ENCODE measurements at regions not wholly inside any gene's neighbourhood (a gene's known extent, or its start where the extent isn't known, plus 50 kb on each side); places are given as distances from the start of the nearest gene placed in this dataset.
"Not testable (repeated sequence)": the region's sequence is repeated elsewhere in the genome, so short reads cannot be mapped to it uniquely, and the experiment has no call there.

DNA sequence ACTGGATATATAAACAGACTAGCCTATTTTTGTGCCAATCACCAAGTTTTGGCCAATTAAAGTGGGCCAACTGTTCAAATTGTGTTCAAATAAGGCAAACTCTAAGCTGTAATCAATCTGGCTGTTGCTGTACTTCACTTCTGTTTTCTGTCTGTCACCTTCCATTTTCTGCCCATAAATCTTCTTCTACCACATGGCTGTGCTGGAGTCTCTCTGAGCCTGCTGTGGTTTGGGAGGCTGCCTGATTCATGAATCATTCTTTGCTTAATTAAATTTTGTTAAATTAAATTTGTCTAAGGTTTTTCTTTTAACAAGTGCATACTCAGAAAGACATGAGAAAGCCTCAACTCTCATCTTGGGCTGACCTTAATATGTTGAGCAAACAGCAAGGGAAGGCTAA is 172.6 kb upstream of the VIPR2 start:
- Histone ChIP-seq H3K4me1 (ENCODE audit: control insufficient read depth in 1 of 2, insufficient read depth in 2 of 2, low read length in 2 of 2) (no peaks in the 10 kb centered on the region), H3K27ac (ENCODE audit: low read depth, low read length) (no peak overlapping the region), H4K91ac (ENCODE audit: low read depth, low read length) (no peak overlapping the region), H2AK5ac (ENCODE audit: low read length) (no peak overlapping the region), H3K14ac (ENCODE audit: low read length) (no peak overlapping the region), H2BK5ac (ENCODE audit: low read depth, low read length, poor library complexity) (no peak overlapping the region), H2AFZ (ENCODE audit: insufficient read depth, low read length, poor library complexity) (no peak overlapping the region), H2BK120ac (ENCODE audit: insufficient read depth, low read length, poor library complexity) (no peak overlapping the region), H3K4me2 (ENCODE audit: low read length) (no peak overlapping the region), H3K18ac (ENCODE audit: low read length) (no peak overlapping the region), H3K9ac (ENCODE audit: low read length) (no peak overlapping the region), H4K8ac (ENCODE audit: low read depth, low read length) (no peak overlapping the region), H3K36me3 (ENCODE audit: control insufficient read depth in 1 of 2, insufficient read depth in 2 of 2, low read length in 2 of 2) (no peaks in the 10 kb centered on the region), H3K27me3 (ENCODE audit: insufficient read depth, low read length) (no peaks in the 10 kb centered on the region), H3K79me2 (ENCODE audit: control insufficient read depth, insufficient read depth, low read length, poor library complexity) (no peaks in the 10 kb centered on the region), H3K23ac (ENCODE audit: low read length) (no peak overlapping the region), H3K79me1 (ENCODE audit: low read length) (no peaks in the 10 kb centered on the region), H3K4me3 (ENCODE audit: low read depth, low read length) (no peak overlapping the region), H3K9me3 (ENCODE audit: insufficient read depth, low read depth, low read length) (peaks cover 7% of the 10 kb centered on the region), H4K12ac (ENCODE audit: low read depth, low read length) (no peak overlapping the region), H2BK12ac (ENCODE audit: low read length) (no peak overlapping the region), H3K4ac (ENCODE audit: low read depth, low read length) (no peak overlapping the region)
- no peak for DNase-seq

GRCh38 chr7:159311172-159311494 is 166.5 kb upstream of the VIPR2 start:
- Histone ChIP-seq H4K12ac (ENCODE audit: low read depth, low read length) (no peak overlapping the region), H4K8ac (ENCODE audit: low read depth, low read length) (no peak overlapping the region), H3K9me3 (ENCODE audit: insufficient read depth, low read depth, low read length) (peaks cover under 1% of the 10 kb centered on the region), H2AFZ (ENCODE audit: insufficient read depth, low read length, poor library complexity) (no peak overlapping the region), H3K36me3 (ENCODE audit: control insufficient read depth in 1 of 2, insufficient read depth in 2 of 2, low read length in 2 of 2) (no peaks in the 10 kb centered on the region), H2BK12ac (ENCODE audit: low read length) (no peak overlapping the region), H3K4me3 (ENCODE audit: low read depth, low read length) (no peak overlapping the region), H3K23ac (ENCODE audit: low read length) (no peak overlapping the region), H3K27ac (ENCODE audit: low read depth, low read length) (no peak overlapping the region), H3K27me3 (ENCODE audit: insufficient read depth, low read length) (no peaks in the 10 kb centered on the region), H2BK120ac (ENCODE audit: insufficient read depth, low read length, poor library complexity) (no peak overlapping the region), H3K4me1 (ENCODE audit: control insufficient read depth in 1 of 2, insufficient read depth in 2 of 2, low read length in 2 of 2) (no peaks in the 10 kb centered on the region), H3K18ac (ENCODE audit: low read length) (no peak overlapping the region), H3K4ac (ENCODE audit: low read depth, low read length) (no peak overlapping the region), H3K14ac (ENCODE audit: low read length) (no peak overlapping the region), H2BK5ac (ENCODE audit: low read depth, low read length, poor library complexity) (no peak overlapping the region), H3K9ac (ENCODE audit: low read length) (no peak overlapping the region), H3K79me2 (ENCODE audit: control insufficient read depth, insufficient read depth, low read length, poor library complexity) (no peaks in the 10 kb centered on the region), H3K4me2 (ENCODE audit: low read length) (no peak overlapping the region), H2AK5ac (ENCODE audit: low read length) (no peak overlapping the region), H3K79me1 (ENCODE audit: low read length) (no peaks in the 10 kb centered on the region), H4K91ac (ENCODE audit: low read depth, low read length) (peak overlapping the region; percentile 14)
- DNase-seq = no peak
- no CpG with 5 or more reads among the region's 1 CpG for WGBS (ENCODE audit: extremely low coverage, insufficient coverage, insufficient read length)

GRCh38 chr7:159310457-159311171 is 165.9 kb upstream of the VIPR2 start:
- Histone ChIP-seq H2BK5ac (ENCODE audit: low read depth, low read length, poor library complexity) (no peak overlapping the region), H3K27ac (ENCODE audit: low read depth, low read length) (no peak overlapping the region), H2BK12ac (ENCODE audit: low read length) (no peak overlapping the region), H2AK5ac (ENCODE audit: low read length) (no peak overlapping the region), H3K79me1 (ENCODE audit: low read length) (no peaks in the 10 kb centered on the region), H3K9me3 (ENCODE audit: insufficient read depth, low read depth, low read length) (peaks cover 3% of the 10 kb centered on the region), H3K9ac (ENCODE audit: low read length) (no peak overlapping the region), H2AFZ (ENCODE audit: insufficient read depth, low read length, poor library complexity) (no peak overlapping the region), H3K4me1 (ENCODE audit: control insufficient read depth in 1 of 2, insufficient read depth in 2 of 2, low read length in 2 of 2) (no peaks in the 10 kb centered on the region), H4K12ac (ENCODE audit: low read depth, low read length) (no peak overlapping the region), H4K91ac (ENCODE audit: low read depth, low read length) (peak overlapping the region; percentile 47), H4K8ac (ENCODE audit: low read depth, low read length) (no peak overlapping the region), H3K14ac (ENCODE audit: low read length) (no peak overlapping the region), H2BK120ac (ENCODE audit: insufficient read depth, low read length, poor library complexity) (peak overlapping the region; percentile 13), H3K4ac (ENCODE audit: low read depth, low read length) (no peak overlapping the region), H3K36me3 (ENCODE audit: control insufficient read depth in 1 of 2, insufficient read depth in 2 of 2, low read length in 2 of 2) (no peaks in the 10 kb centered on the region), H3K18ac (ENCODE audit: low read length) (no peak overlapping the region), H3K4me2 (ENCODE audit: low read length) (no peak overlapping the region), H3K27me3 (ENCODE audit: insufficient read depth, low read length) (no peaks in the 10 kb centered on the region), H3K79me2 (ENCODE audit: control insufficient read depth, insufficient read depth, low read length, poor library complexity) (no peaks in the 10 kb centered on the region), H3K4me3 (ENCODE audit: low read depth, low read length) (no peak overlapping the region), H3K23ac (ENCODE audit: low read length) (no peak overlapping the region)
- WGBS (ENCODE audit: extremely low coverage, insufficient coverage, insufficient read length) = no CpG with 5 or more reads among the region's 5 CpGs
- peak in 1 of 2 donors; percentile 22 for DNase-seq

DNA sequence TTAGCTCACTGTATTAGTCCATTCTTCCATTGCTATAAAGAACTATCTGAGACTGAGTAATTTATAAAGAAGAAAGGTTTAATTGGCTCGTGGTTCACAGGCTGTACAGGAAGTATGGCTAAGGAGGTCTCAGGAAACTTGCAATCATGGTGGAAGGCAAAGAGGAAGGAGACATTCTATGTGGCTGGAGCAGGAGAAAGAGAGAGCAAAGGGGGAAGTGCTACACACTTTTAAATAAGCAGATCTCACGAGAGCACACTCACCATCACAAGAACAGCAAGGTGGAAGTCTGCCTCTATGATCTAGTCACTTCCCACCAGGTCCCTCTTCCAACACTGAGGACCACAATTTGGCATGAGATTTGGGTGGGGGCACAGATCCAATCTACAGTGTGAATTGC is 164.5 kb upstream of the VIPR2 start:
- H3K23ac ChIP-seq (ENCODE audit: low read length); H2BK5ac ChIP-seq (ENCODE audit: low read depth, low read length, poor library complexity); H3K9ac ChIP-seq (ENCODE audit: low read length); H3K79me2 ChIP-seq (ENCODE audit: control insufficient read depth, insufficient read depth, low read length, poor library complexity); H3K79me1 ChIP-seq (ENCODE audit: low read length); H3K27me3 ChIP-seq (ENCODE audit: insufficient read depth, low read length); H3K14ac ChIP-seq (ENCODE audit: low read length); H2BK12ac ChIP-seq (ENCODE audit: low read length); H4K8ac ChIP-seq (ENCODE audit: low read depth, low read length); H3K27ac ChIP-seq (ENCODE audit: low read depth, low read length); H3K4me1 ChIP-seq (ENCODE audit: control insufficient read depth in 1 of 2, insufficient read depth in 2 of 2, low read length in 2 of 2); H2BK120ac ChIP-seq (ENCODE audit: insufficient read depth, low read length, poor library complexity); H3K18ac ChIP-seq (ENCODE audit: low read length); H3K9me3 ChIP-seq (ENCODE audit: insufficient read depth, low read depth, low read length); H2AFZ ChIP-seq (ENCODE audit: insufficient read depth, low read length, poor library complexity); H4K12ac ChIP-seq (ENCODE audit: low read depth, low read length); H3K4ac ChIP-seq (ENCODE audit: low read depth, low read length); H3K36me3 ChIP-seq (ENCODE audit: control insufficient read depth in 1 of 2, insufficient read depth in 2 of 2, low read length in 2 of 2); DNase-seq; H3K4me2 ChIP-seq (ENCODE audit: low read length); H3K4me3 ChIP-seq (ENCODE audit: low read depth, low read length); H4K91ac ChIP-seq (ENCODE audit: low read depth, low read length); H2AK5ac ChIP-seq (ENCODE audit: low read length): not testable (repeated sequence)
- no CpG with 5 or more reads among the region's 2 CpGs for WGBS (ENCODE audit: extremely low coverage, insufficient coverage, insufficient read length)
